Nephron progenitor cell (in vitro differentiated cells): ENCODE measurements at regions not wholly inside any gene's neighbourhood (a gene's known extent, or its start where the extent isn't known, plus 50 kb on each side); places are given as distances from the start of the nearest gene placed in this dataset.
"Not testable (repeated sequence)": the region's sequence is repeated elsewhere in the genome, so short reads cannot be mapped to it uniquely, and the experiment has no call there.

ENCODE experiments used
- DNase-seq: peaks from one replicate; pipeline ENCODE4 v3.0.0; 2021
- H3K27ac Mint-ChIP-seq: 2 replicates; pipeline ENCODE4 v1.8.0; 2021; ENCODE audit warnings: mild to moderate bottlenecking, moderate library complexity, mixed read lengths
- H3K27me3 Mint-ChIP-seq: 2 replicates; pipeline ENCODE4 v1.8.0; 2021; ENCODE audit warnings: mild to moderate bottlenecking, low read depth, mixed read lengths; ENCODE audit not compliant: poor library complexity
- H3K36me3 Mint-ChIP-seq: 2 replicates; pipeline ENCODE4 v1.8.0; 2021; ENCODE audit warnings: low read depth, mixed read lengths
- H3K4me1 Mint-ChIP-seq: 2 replicates; pipeline ENCODE4 v1.8.0; 2021; ENCODE audit warnings: mixed read lengths
- H3K4me3 Mint-ChIP-seq: 2 replicates; pipeline ENCODE4 v1.8.0; 2021; ENCODE audit warnings: mild to moderate bottlenecking, moderate library complexity, mixed read lengths
- H3K9me3 Mint-ChIP-seq: 2 replicates; pipeline ENCODE4 v1.8.0; 2021; ENCODE audit warnings: mild to moderate bottlenecking, moderate library complexity, mixed read lengths
- TF ChIP-seq, protein P1 (sequence below): fragments of 200-600 bp; sonication (generic); IDR thresholded peaks from 2 replicates; pipeline ENCODE4 v1.5.0; 2021; ENCODE audit warnings: antibody characterized with exemption

- Mint-ChIP-seq H3K9me3 (peaks cover 41% of the 10 kb centered on the region), H3K36me3 (peaks cover 25% of the 10 kb centered on the region), H3K4me1 (peaks cover 24% of the 10 kb centered on the region)
- DNase-seq, H3K4me3 Mint-ChIP-seq, H3K27ac Mint-ChIP-seq, H3K27me3 Mint-ChIP-seq: not testable (repeated sequence)
Observed at GRCh38 chr9:78172610-78173009, 63.3 kb upstream of the CEP78 start.

DNA sequence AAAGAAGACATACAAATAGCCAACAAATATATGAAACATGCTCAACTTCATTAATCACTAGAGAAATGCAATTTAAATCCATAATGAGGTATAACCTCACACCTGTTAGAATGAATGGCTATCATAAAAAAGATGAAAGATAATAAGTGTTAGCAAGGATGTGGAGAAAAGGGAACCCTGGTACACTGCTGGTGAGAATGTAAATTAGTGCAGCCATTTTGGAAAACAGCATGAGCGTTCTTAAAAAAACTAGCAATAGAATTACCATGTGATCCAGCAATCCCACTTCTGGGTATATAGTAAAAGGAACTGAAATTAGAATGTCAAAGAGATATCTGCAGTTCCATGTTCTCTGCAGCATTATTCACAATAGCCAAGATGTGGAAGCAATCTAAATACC, 64.2 kb upstream of the CEP78 start:
- Mint-ChIP-seq H3K4me1 (peaks cover 22% of the 10 kb centered on the region), H3K36me3 (peaks cover 25% of the 10 kb centered on the region), H3K27me3 (peaks cover 6% of the 10 kb centered on the region), H3K27ac (no peak overlapping the region), H3K4me3 (no peak overlapping the region), H3K9me3 (peaks cover 41% of the 10 kb centered on the region)
- DNase-seq, result no peak
- TF ChIP-seq, protein P1, sequence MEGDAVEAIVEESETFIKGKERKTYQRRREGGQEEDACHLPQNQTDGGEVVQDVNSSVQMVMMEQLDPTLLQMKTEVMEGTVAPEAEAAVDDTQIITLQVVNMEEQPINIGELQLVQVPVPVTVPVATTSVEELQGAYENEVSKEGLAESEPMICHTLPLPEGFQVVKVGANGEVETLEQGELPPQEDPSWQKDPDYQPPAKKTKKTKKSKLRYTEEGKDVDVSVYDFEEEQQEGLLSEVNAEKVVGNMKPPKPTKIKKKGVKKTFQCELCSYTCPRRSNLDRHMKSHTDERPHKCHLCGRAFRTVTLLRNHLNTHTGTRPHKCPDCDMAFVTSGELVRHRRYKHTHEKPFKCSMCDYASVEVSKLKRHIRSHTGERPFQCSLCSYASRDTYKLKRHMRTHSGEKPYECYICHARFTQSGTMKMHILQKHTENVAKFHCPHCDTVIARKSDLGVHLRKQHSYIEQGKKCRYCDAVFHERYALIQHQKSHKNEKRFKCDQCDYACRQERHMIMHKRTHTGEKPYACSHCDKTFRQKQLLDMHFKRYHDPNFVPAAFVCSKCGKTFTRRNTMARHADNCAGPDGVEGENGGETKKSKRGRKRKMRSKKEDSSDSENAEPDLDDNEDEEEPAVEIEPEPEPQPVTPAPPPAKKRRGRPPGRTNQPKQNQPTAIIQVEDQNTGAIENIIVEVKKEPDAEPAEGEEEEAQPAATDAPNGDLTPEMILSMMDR, result no peak

GRCh38 chr9:78169125-78169524, 66.8 kb upstream of the CEP78 start:
- Mint-ChIP-seq H3K4me1 (peaks cover 13% of the 10 kb centered on the region), H3K36me3 (peaks cover 25% of the 10 kb centered on the region), H3K27me3 (peaks cover 6% of the 10 kb centered on the region), H3K27ac (no peak overlapping the region), H3K9me3 (peaks cover 53% of the 10 kb centered on the region), H3K4me3 (no peak overlapping the region)
- TF ChIP-seq, protein P1, result no peak
- no peak for DNase-seq

GRCh38 chr9:78167356-78167755, 68.5 kb upstream of the CEP78 start:
- DNase-seq, result peak; percentile 11
- Mint-ChIP-seq H3K27me3 (peaks cover 6% of the 10 kb centered on the region), H3K4me1 (peaks cover 13% of the 10 kb centered on the region), H3K9me3 (peaks cover 55% of the 10 kb centered on the region), H3K36me3 (peaks cover 27% of the 10 kb centered on the region), H3K27ac (peak overlapping the region; percentile 67), H3K4me3 (no peak overlapping the region)
- TF ChIP-seq, protein P1, result no peak

- Mint-ChIP-seq H3K4me1 (peaks cover 7% of the 10 kb centered on the region), H3K36me3 (peaks cover 18% of the 10 kb centered on the region), H3K9me3 (peaks cover 54% of the 10 kb centered on the region), H3K27me3 (peaks cover 4% of the 10 kb centered on the region), H3K4me3 (no peak overlapping the region), H3K27ac (no peak overlapping the region)
- DNase-seq, result no peak
- TF ChIP-seq, protein P1, result no peak
Observed at GRCh38 chr9:78163834-78164233, 72.0 kb upstream of the CEP78 start.

- TF ChIP-seq, protein P1, result no peak
- H3K27me3 Mint-ChIP-seq, result no peaks in the 10 kb centered on the region
- no peaks in the 10 kb centered on the region for H3K4me1 Mint-ChIP-seq
- H3K9me3 Mint-ChIP-seq, result peaks cover 48% of the 10 kb centered on the region
- H3K36me3 Mint-ChIP-seq, result peaks cover 1% of the 10 kb centered on the region
- no peak overlapping the region for H3K27ac Mint-ChIP-seq
- no peak overlapping the region for H3K4me3 Mint-ChIP-seq
- no peak for DNase-seq
Observed at GRCh38 chr9:78158286-78158685, 77.6 kb upstream of the CEP78 start.
